ENCODE measurements at regions not wholly inside any gene's neighbourhood (a gene's known extent, or its start where the extent isn't known, plus 50 kb on each side); places are given as distances from the start of the nearest gene placed in this dataset.

GRCh38 chr11:116504541-116505297, 268.1 kb downstream of the BUD13 start:
- TF ChIP-seq CTCF (IDR thresholded peaks at IDR 0.05) (no peak), POLR2A (IDR thresholded peaks at IDR 0.05) (no peak)
